Coronary artery (tissue), 2 donors: ENCODE measurements at regions not wholly inside any gene's neighbourhood (a gene's known extent, or its start where the extent isn't known, plus 50 kb on each side); places are given as distances from the start of the nearest gene placed in this dataset.

Source experiments
- DNase-seq: peaks from one replicate; pipeline ENCODE4 v3.0.0-alpha.2; 2017; ENCODE audit warnings: low spot score
- H3K27ac ChIP-seq, 2 donors: fragments of 200-600 bp; sonication (generic); one replicate each; pipeline ENCODE4 v1.5.1; 2016 to 2019
- H3K4me3 ChIP-seq: fragments of 200-600 bp; sonication (generic); 2 replicates; pipeline ENCODE4 v1.5.1; 2016; ENCODE audit warnings: mild to moderate bottlenecking, moderate library complexity
- CTCF ChIP-seq: fragments of 200-600 bp; sonication (generic); IDR thresholded peaks from one replicate; pipeline ENCODE4 v1.5.1; 2019; ENCODE audit warnings: antibody characterized with exemption

GRCh38 chr6:22221630-22222029, 75.2 kb downstream of the PRL start:
- no peak for DNase-seq
- Histone ChIP-seq H3K27ac (no peak overlapping the region), H3K4me3 (no peak overlapping the region)
- no peak for TF ChIP-seq CTCF

GRCh38 chr6:22222469-22222868, 74.4 kb downstream of the PRL start:
- no peak for TF ChIP-seq CTCF
- Histone ChIP-seq H3K27ac (no peak overlapping the region), H3K4me3 (no peak overlapping the region)
- DNase-seq = no peak

- Histone ChIP-seq H3K4me3 (no peak overlapping the region), H3K27ac (no peak overlapping the region)
- no peak for TF ChIP-seq CTCF
- no peak for DNase-seq
These were observed 68.8 kb downstream of the PRL start for GRCh38 chr6:22227824-22228610.

- Histone ChIP-seq H3K4me3 (no peak overlapping the region), H3K27ac (no peak overlapping the region)
- DNase-seq = no peak
- TF ChIP-seq CTCF = no peak
These were observed 65.8 kb downstream of the PRL start for GRCh38 chr6:22231050-22231449.

GRCh38 chr6:22231616-22232015, 65.2 kb downstream of the PRL start:
- no peak overlapping the region for H3K27ac ChIP-seq
- no peak overlapping the region for H3K4me3 ChIP-seq
- no peak for DNase-seq

GRCh38 chr6:22236626-22237414, 60.0 kb downstream of the PRL start:
- H3K27ac ChIP-seq = no peak overlapping the region
- no peak for TF ChIP-seq CTCF
- H3K4me3 ChIP-seq = no peak overlapping the region
- no peak for DNase-seq

More at GRCh38 chr6:22231616-22232015, 65.2 kb downstream of the PRL start:
- TF ChIP-seq CTCF = no peak
